Sigmoid colon (tissue), 4 donors: ENCODE measurements at regions not wholly inside any gene's neighbourhood (a gene's known extent, or its start where the extent isn't known, plus 50 kb on each side); places are given as distances from the start of the nearest gene placed in this dataset.

ENCODE experiments used
- EP300 ChIP-seq, 4 donors: sonication (generic); formaldehyde crosslinking; IDR thresholded peaks; one replicate each; pipeline ENCODE4 v1.6.1; 2017; ENCODE audit warnings: antibody characterized with exemption in 4 of 4
- POLR2A ChIP-seq, 2 donors: fragments of 450-650 bp; IDR thresholded peaks; one replicate each; pipeline ENCODE4 v1.6.1; 2016; ENCODE audit warnings: antibody characterized with exemption in 2 of 2, mild to moderate bottlenecking in 2 of 2, moderate library complexity in 2 of 2
- POLR2AphosphoS5 ChIP-seq, 4 donors: sonication (generic); formaldehyde crosslinking; IDR thresholded peaks; one replicate each; pipeline ENCODE4 v1.6.1; 2017; ENCODE audit warnings: antibody characterized with exemption in 4 of 4
- TF ChIP-seq, protein P1 (sequence below), 4 experiments: fragments of 450-650 bp in 3 of 4; fragments of 200-600 bp in 1 of 4; IDR thresholded peaks; one replicate each; pipeline ENCODE4 v1.5.1; 2016 to 2019; ENCODE audit warnings: antibody characterized with exemption in 4 of 4, mild to moderate bottlenecking in 3 of 4, moderate library complexity in 2 of 4

DNA sequence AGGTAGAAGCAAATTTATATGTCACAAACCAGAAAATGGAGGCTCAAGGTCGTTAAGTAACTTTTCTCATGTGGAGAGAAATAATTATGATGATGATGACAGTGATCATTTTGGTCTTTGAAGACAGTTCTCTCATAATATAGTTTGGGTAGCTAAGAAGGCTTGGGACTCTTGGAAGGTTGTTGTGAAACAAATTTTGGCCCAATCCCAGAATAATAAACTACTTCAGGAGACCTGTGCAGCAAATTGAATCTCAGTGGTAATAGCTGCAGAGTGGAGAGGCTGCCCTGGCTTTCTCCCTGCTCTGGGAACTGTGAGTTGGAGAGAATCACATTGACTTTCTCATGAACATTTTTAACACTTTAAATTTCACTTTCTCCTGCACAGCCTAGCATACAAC is 217.2 kb upstream of the BOD1L1 start:
- TF ChIP-seq, protein P1, sequence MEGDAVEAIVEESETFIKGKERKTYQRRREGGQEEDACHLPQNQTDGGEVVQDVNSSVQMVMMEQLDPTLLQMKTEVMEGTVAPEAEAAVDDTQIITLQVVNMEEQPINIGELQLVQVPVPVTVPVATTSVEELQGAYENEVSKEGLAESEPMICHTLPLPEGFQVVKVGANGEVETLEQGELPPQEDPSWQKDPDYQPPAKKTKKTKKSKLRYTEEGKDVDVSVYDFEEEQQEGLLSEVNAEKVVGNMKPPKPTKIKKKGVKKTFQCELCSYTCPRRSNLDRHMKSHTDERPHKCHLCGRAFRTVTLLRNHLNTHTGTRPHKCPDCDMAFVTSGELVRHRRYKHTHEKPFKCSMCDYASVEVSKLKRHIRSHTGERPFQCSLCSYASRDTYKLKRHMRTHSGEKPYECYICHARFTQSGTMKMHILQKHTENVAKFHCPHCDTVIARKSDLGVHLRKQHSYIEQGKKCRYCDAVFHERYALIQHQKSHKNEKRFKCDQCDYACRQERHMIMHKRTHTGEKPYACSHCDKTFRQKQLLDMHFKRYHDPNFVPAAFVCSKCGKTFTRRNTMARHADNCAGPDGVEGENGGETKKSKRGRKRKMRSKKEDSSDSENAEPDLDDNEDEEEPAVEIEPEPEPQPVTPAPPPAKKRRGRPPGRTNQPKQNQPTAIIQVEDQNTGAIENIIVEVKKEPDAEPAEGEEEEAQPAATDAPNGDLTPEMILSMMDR (IDR thresholded peaks at IDR 0.05) = no peak
- TF ChIP-seq POLR2A (IDR thresholded peaks at IDR 0.05) (no peak), EP300 (IDR thresholded peaks at IDR 0.05) (no peak), POLR2AphosphoS5 (IDR thresholded peaks at IDR 0.05) (no peak)
